ENCODE measurements at regions not wholly inside any gene's neighbourhood (a gene's known extent, or its start where the extent isn't known, plus 50 kb on each side); places are given as distances from the start of the nearest gene placed in this dataset.

DNA sequence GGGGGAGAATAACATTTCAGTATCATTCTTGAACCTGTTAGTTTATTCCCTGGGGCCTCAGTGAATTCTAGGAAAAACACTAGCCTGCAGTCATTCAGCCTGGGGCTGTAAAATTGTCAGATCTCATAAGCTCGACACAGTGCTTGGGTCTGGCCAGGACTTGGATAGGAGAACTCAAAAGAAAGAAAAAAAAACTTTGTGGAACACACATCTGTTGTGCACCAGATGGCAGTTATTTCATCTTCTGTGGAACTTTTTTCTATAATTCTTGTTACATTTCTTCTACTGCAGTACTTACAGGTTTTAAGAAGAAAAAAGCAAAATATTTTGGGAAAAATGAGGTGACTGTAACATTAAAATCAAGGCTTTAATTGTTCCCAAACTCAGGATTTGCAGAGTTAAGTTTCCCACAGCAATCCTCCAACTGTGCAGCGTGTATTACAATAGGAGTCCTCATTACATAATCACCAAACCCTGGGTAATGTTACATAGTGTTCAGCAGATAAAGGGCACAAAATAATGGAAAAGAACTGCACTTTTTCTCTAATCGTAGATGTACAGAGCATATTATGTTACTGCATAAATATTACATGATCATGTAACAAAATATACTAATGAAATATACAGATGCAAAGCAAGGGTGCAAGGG is 531.1 kb upstream of the CITED2 start:
- no peaks in the 10 kb centered on the region for H3K4me1 ChIP-seq (ENCODE audit: insufficient read depth, insufficient read length)
- no peak overlapping the region for H3K4me3 ChIP-seq (ENCODE audit: insufficient read length, low read depth)
- no peak for DNase-seq (ENCODE audit: low read depth, low spot score)
- no peaks in the 10 kb centered on the region for H3K36me3 ChIP-seq (ENCODE audit: insufficient read depth, insufficient read length, low read length)
- TF ChIP-seq SUZ12 (IDR thresholded peaks at IDR 0.05; ENCODE audit: extremely low read depth, insufficient read depth, insufficient read length) (no peak), YY1 (IDR thresholded peaks at IDR 0.05; ENCODE audit: insufficient read depth, insufficient read length) (no peak), ZNF274 (IDR thresholded peaks at IDR 0.05; ENCODE audit: low read depth, low read length) (no peak)
- H3K9me3 ChIP-seq (ENCODE audit: insufficient read depth, low read length) = no peaks in the 10 kb centered on the region; the same call in 1 of the 2 replicates
- H3K9ac ChIP-seq (ENCODE audit: insufficient read length, low read depth) = no peak overlapping the region
- no peaks in the 10 kb centered on the region for H3K27me3 ChIP-seq (ENCODE audit: insufficient read depth, insufficient read length)

DNA sequence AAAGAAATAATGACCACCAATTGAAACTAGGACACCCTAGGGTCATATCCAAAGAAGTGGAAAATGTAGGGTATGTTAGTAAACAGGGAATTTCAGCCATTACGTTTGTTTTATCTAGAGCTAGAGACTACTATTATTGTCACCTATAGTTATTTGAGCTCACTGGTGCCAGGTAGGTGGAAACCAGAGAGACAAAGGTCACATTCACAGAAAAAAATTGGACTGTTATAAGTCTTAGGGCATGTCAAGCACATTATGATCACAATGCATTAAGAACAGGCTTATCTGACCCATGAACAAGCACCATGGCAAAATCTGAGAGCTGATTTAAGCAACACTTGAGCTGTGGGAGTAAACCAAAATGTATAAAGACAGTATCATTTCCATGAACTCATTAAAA is 530.1 kb upstream of the CITED2 start:
- TF ChIP-seq YY1 (IDR thresholded peaks at IDR 0.05; ENCODE audit: insufficient read depth, insufficient read length) = no peak
- no peak for TF ChIP-seq SUZ12 (IDR thresholded peaks at IDR 0.05; ENCODE audit: extremely low read depth, insufficient read depth, insufficient read length)
- TF ChIP-seq ZNF274 (IDR thresholded peaks at IDR 0.05; ENCODE audit: low read depth, low read length) = no peak

DNA sequence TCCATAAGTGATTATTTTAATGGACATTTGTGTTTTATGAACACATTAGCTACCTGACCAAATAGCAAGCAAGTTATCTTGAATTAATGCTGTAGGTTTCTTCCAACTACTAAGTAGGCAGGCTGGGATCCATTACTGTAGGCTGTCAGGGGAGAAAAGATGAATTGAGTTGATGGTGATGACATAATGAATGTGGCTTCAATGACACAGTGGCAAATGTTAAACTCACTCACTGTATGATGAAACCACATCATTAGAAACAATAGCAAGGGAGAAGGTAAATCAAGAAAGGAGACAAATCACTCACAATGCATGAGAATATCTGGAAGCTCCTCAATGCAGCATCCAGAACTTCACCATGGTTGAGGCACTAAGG is 529.7 kb upstream of the CITED2 start:
- Histone ChIP-seq H3K27me3 (ENCODE audit: insufficient read depth, insufficient read length) (no peaks in the 10 kb centered on the region), H3K9me3 (ENCODE audit: insufficient read depth, low read length) (no peaks in the 10 kb centered on the region; the same call in 1 of the 2 replicates), H3K36me3 (ENCODE audit: insufficient read depth, insufficient read length, low read length) (no peaks in the 10 kb centered on the region), H3K9ac (ENCODE audit: insufficient read length, low read depth) (no peak overlapping the region), H3K4me1 (ENCODE audit: insufficient read depth, insufficient read length) (no peaks in the 10 kb centered on the region), H3K4me3 (ENCODE audit: insufficient read length, low read depth) (no peak overlapping the region)
- TF ChIP-seq ZNF274 (IDR thresholded peaks at IDR 0.05; ENCODE audit: low read depth, low read length) (no peak), SUZ12 (IDR thresholded peaks at IDR 0.05; ENCODE audit: extremely low read depth, insufficient read depth, insufficient read length) (no peak), YY1 (IDR thresholded peaks at IDR 0.05; ENCODE audit: insufficient read depth, insufficient read length) (no peak)
- DNase-seq (ENCODE audit: low read depth, low spot score) = no peak

More for the DNA sequence above, 530.1 kb upstream of the CITED2 start:
- H3K4me1 ChIP-seq (ENCODE audit: insufficient read depth, insufficient read length) = no peaks in the 10 kb centered on the region
- DNase-seq (ENCODE audit: low read depth, low spot score) = no peak
- H3K9me3 ChIP-seq (ENCODE audit: insufficient read depth, low read length) = no peaks in the 10 kb centered on the region; the same call in 1 of the 2 replicates
- no peaks in the 10 kb centered on the region for H3K36me3 ChIP-seq (ENCODE audit: insufficient read depth, insufficient read length, low read length)
- H3K9ac ChIP-seq (ENCODE audit: insufficient read length, low read depth) = no peak overlapping the region
- no peak overlapping the region for H3K4me3 ChIP-seq (ENCODE audit: insufficient read length, low read depth)
- no peaks in the 10 kb centered on the region for H3K27me3 ChIP-seq (ENCODE audit: insufficient read depth, insufficient read length)

DNA sequence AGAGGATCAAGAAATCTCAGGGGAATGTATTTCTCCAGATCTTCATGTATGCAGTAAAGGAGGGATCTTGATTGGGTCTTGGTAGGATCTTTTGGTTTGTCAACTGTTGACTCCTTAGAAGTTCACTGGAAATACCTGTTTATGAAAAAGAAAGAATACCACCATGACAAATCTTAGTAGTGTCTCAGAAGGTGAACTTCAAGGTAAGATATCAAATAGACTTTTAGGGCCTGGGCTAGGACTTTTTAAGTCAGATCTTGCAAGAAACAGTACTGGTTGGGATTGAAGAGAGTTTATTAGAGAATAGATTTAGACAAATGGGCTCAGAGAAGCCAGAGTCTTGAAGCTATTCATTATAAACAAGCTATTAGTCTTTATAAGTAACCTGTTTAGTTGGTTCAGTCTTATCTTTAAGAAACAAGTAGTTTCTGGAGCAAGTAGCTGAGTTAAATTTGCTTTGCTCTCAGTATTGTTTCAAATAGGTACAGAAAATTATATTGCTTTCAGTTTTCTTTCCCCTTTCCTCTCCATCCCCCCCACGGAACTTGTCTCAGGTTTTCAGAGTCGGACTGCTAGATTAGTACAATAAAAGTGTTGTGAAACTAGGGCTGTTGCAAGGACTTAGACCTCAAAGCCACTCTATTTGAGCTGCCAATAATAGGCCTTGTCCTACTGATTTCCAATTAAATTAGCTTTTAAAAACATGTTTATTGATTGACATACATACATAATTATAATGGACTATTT is 529.1 kb upstream of the CITED2 start:
- no peak overlapping the region for H3K9ac ChIP-seq (ENCODE audit: insufficient read length, low read depth)
- H3K36me3 ChIP-seq (ENCODE audit: insufficient read depth, insufficient read length, low read length) = no peaks in the 10 kb centered on the region
- no peaks in the 10 kb centered on the region for H3K27me3 ChIP-seq (ENCODE audit: insufficient read depth, insufficient read length)
- no peak for DNase-seq (ENCODE audit: low read depth, low spot score)
- no peaks in the 10 kb centered on the region for H3K4me1 ChIP-seq (ENCODE audit: insufficient read depth, insufficient read length)
- H3K9me3 ChIP-seq (ENCODE audit: insufficient read depth, low read length) = no peaks in the 10 kb centered on the region; the same call in 1 of the 2 replicates
- no peak overlapping the region for H3K4me3 ChIP-seq (ENCODE audit: insufficient read length, low read depth)
- TF ChIP-seq ZNF274 (IDR thresholded peaks at IDR 0.05; ENCODE audit: low read depth, low read length) = no peak
- no peak for TF ChIP-seq YY1 (IDR thresholded peaks at IDR 0.05; ENCODE audit: insufficient read depth, insufficient read length)
- TF ChIP-seq SUZ12 (IDR thresholded peaks at IDR 0.05; ENCODE audit: extremely low read depth, insufficient read depth, insufficient read length) = no peak

DNA sequence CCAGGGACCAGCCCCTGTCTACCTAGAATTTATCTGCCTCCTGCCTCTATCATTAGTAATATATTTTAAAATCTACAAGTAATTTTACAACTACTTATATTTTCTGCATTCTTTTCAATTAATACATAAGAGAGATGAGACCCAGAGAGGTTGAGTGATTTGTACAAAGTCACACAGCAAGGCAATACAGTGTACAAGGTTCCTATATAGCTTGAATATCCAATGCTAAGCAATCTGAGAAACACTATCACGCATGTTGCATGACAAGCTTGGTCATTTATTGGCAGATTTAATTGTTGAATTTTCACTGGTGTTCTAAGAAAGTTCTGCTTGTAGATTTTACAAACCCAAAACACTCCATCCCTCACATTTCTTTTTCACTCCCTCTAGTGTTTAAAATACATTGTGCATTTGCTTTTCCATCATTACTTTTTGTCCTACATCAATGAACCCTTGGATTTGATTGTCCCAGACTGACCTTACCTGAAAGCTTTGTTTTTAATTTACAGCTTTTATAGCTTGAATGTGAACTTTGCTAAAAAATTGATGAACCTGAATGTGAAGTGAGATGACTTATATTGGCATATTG is 520.9 kb upstream of the CITED2 start:
- H3K27me3 ChIP-seq (ENCODE audit: insufficient read depth, insufficient read length) = no peaks in the 10 kb centered on the region
- TF ChIP-seq YY1 (IDR thresholded peaks at IDR 0.05; ENCODE audit: insufficient read depth, insufficient read length) (no peak), SUZ12 (IDR thresholded peaks at IDR 0.05; ENCODE audit: extremely low read depth, insufficient read depth, insufficient read length) (no peak), ZNF274 (IDR thresholded peaks at IDR 0.05; ENCODE audit: low read depth, low read length) (no peak)
- no peak for DNase-seq (ENCODE audit: low read depth, low spot score)
- H3K4me1 ChIP-seq (ENCODE audit: insufficient read depth, insufficient read length) = no peaks in the 10 kb centered on the region
- H3K4me3 ChIP-seq (ENCODE audit: insufficient read length, low read depth) = no peak overlapping the region
- H3K36me3 ChIP-seq (ENCODE audit: insufficient read depth, insufficient read length, low read length) = no peaks in the 10 kb centered on the region
- no peak overlapping the region for H3K9ac ChIP-seq (ENCODE audit: insufficient read length, low read depth)
- peaks cover 10% of the 10 kb centered on the region; the same call in 1 of the 2 replicates for H3K9me3 ChIP-seq (ENCODE audit: insufficient read depth, low read length)

DNA sequence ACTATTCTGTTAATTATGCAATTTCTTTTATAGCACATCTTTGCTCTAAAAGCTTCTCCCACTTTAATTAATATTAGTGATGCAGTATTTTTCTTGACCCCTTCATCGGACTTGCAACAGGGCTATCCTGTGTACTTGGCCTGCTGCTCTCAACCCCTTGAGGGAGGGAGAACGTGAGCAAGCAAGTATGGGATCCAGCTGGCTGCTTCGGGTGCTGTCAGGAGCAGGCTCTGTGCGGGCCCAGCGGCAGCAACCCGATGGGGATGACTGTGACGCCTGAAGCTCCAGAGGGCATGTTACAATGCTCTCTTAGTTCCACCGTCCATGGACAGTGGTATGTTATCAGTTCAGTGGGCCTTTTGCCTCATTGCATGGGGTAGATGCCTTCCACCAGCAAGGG is 519.8 kb upstream of the CITED2 start:
- no peaks in the 10 kb centered on the region for H3K36me3 ChIP-seq (ENCODE audit: insufficient read depth, insufficient read length, low read length)
- no peak overlapping the region for H3K4me3 ChIP-seq (ENCODE audit: insufficient read length, low read depth)
- no peak for DNase-seq (ENCODE audit: low read depth, low spot score)
- peaks cover 10% of the 10 kb centered on the region; the same call in 1 of the 2 replicates for H3K9me3 ChIP-seq (ENCODE audit: insufficient read depth, low read length)
- no peak overlapping the region for H3K9ac ChIP-seq (ENCODE audit: insufficient read length, low read depth)
- H3K4me1 ChIP-seq (ENCODE audit: insufficient read depth, insufficient read length) = no peaks in the 10 kb centered on the region
- H3K27me3 ChIP-seq (ENCODE audit: insufficient read depth, insufficient read length) = no peaks in the 10 kb centered on the region
- no peak for TF ChIP-seq YY1 (IDR thresholded peaks at IDR 0.05; ENCODE audit: insufficient read depth, insufficient read length)
- TF ChIP-seq SUZ12 (IDR thresholded peaks at IDR 0.05; ENCODE audit: extremely low read depth, insufficient read depth, insufficient read length) = no peak
- no peak for TF ChIP-seq ZNF274 (IDR thresholded peaks at IDR 0.05; ENCODE audit: low read depth, low read length)

DNA sequence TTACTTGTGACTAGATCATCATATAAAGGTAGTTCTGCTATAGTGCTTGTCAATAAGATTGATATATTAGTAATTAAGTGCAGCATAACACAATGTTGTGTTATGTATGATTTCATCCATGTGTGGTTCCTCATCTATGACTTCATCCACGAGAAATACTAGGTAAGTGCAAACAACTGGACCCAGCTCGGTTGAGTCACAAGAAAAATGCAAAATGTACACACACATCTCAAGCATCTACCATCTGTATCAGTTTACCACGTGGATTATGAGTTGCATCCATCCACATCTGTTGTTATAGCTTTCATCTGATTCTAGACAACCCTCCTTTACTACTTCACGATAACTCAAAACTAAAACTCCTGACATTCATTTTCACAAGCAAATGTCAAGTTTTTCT is 517.0 kb upstream of the CITED2 start:
- no peaks in the 10 kb centered on the region for H3K36me3 ChIP-seq (ENCODE audit: insufficient read depth, insufficient read length, low read length)
- no peaks in the 10 kb centered on the region for H3K27me3 ChIP-seq (ENCODE audit: insufficient read depth, insufficient read length)
- DNase-seq (ENCODE audit: low read depth, low spot score) = no peak
- H3K9me3 ChIP-seq (ENCODE audit: insufficient read depth, low read length) = peaks cover 10% of the 10 kb centered on the region; the same call in 1 of the 2 replicates
- H3K4me3 ChIP-seq (ENCODE audit: insufficient read length, low read depth) = no peak overlapping the region
- H3K9ac ChIP-seq (ENCODE audit: insufficient read length, low read depth) = no peak overlapping the region
- no peak for TF ChIP-seq ZNF274 (IDR thresholded peaks at IDR 0.05; ENCODE audit: low read depth, low read length)
- no peak for TF ChIP-seq SUZ12 (IDR thresholded peaks at IDR 0.05; ENCODE audit: extremely low read depth, insufficient read depth, insufficient read length)
- TF ChIP-seq YY1 (IDR thresholded peaks at IDR 0.05; ENCODE audit: insufficient read depth, insufficient read length) = no peak
- H3K4me1 ChIP-seq (ENCODE audit: insufficient read depth, insufficient read length) = no peaks in the 10 kb centered on the region
